ENCODE measurements at regions not wholly inside any gene's neighbourhood (a gene's known extent, or its start where the extent isn't known, plus 50 kb on each side); places are given as distances from the start of the nearest gene placed in this dataset.

GRCh38 chr1:226487921-226488320 lies 60.6 kb upstream of the STUM start:
- H3K4me2 ChIP-seq (ENCODE audit: low read length), result no peak overlapping the region
- no TSS peak for BruUV-seq (replicated peaks)
- TF ChIP-seq SP1 (IDR thresholded peaks at IDR 0.05; ENCODE audit: low read depth) (no peak), CEBPB (IDR thresholded peaks at IDR 0.05; ENCODE audit: low read depth) (no peak), CBX3 (IDR thresholded peaks at IDR 0.05; ENCODE audit: low read depth) (no peak), REST (IDR thresholded peaks at IDR 0.05; ENCODE audit: low read depth) (no peak), RAD21 (IDR thresholded peaks at IDR 0.05; ENCODE audit: low read depth) (no peak), ELF1 (IDR thresholded peaks at IDR 0.05; ENCODE audit: borderline replicate concordance, low read depth) (no peak), SIN3A (IDR thresholded peaks at IDR 0.05; ENCODE audit: low read depth) (no peak), POLR2AphosphoS5 (IDR thresholded peaks at IDR 0.05; ENCODE audit: low read depth, low read length) (no peak), EZH2 (IDR thresholded peaks at IDR 0.05) (no peak), FOSL1 (IDR thresholded peaks at IDR 0.05; ENCODE audit: low read depth) (no peak), SRF (IDR thresholded peaks at IDR 0.05; ENCODE audit: low read depth) (no peak), ZBTB33 (IDR thresholded peaks at IDR 0.05; ENCODE audit: extremely low read depth, insufficient replicate concordance, low read length) (no peak), EZH2phosphoT487 (IDR thresholded peaks at IDR 0.05; ENCODE audit: borderline replicate concordance) (no peak), POLR2A (IDR thresholded peaks at IDR 0.05; ENCODE audit: borderline replicate concordance, extremely low read depth, insufficient read depth, insufficient read length) (no peak), JUND (IDR thresholded peaks at IDR 0.05) (no peak), ZFX (IDR thresholded peaks at IDR 0.05) (no peak), EGR1 (IDR thresholded peaks at IDR 0.05; ENCODE audit: low read depth) (no peak)
- ChIA-PET RAD21 (ENCODE audit: low non-redundant PET in 1 of 2, low total read pairs in 2 of 2, uncharacterized antibody in 2 of 2, unreplicated experiment in 2 of 2) (no interaction called here), POLR2A (no interaction called here), CTCF (interaction anchor here (0.6 kb wide), 1 partner anchor 60 kb away, joined by 3 read pairs; no protein-coding TSS in a partner anchor)
- H3K9me3 ChIP-seq (ENCODE audit: control insufficient read depth in 1 of 2, insufficient read depth in 1 of 2, low read depth in 1 of 2, low read length in 2 of 2), result no peaks in the 10 kb centered on the region
- H3K9me2 ChIP-seq (ENCODE audit: insufficient read depth), result no peaks in the 10 kb centered on the region
- no peaks in the 10 kb centered on the region for H3K36me3 ChIP-seq (ENCODE audit: control insufficient read depth in 1 of 2, insufficient read depth in 2 of 2, low read length in 2 of 2)
- H3K27me3 ChIP-seq (ENCODE audit: insufficient read depth, low read length), result peaks cover 5% of the 10 kb centered on the region
- no peak overlapping the region for H3K27ac ChIP-seq (ENCODE audit: low read depth, low read length)
- DNase-seq (ENCODE audit: low read depth, low spot score) (no peak), ATAC-seq (no peak)
- no peak overlapping the region for H3K9ac ChIP-seq (ENCODE audit: low read length)
- no peaks in the 10 kb centered on the region for H4K20me1 ChIP-seq (ENCODE audit: insufficient read depth)
- intact Hi-C loops (cut with micrococcal nuclease), result no loop called here
- no peaks in the 10 kb centered on the region for H3K79me2 ChIP-seq (ENCODE audit: insufficient read depth, low read length)
- H3K4me1 ChIP-seq (ENCODE audit: control insufficient read depth in 1 of 2, insufficient read depth in 2 of 2, low read length in 2 of 2), result peaks cover 0 to 6% of the 10 kb centered on the region in 2 experiments; a peak in 1 of 4 replicates
- no peak overlapping the region for H2AFZ ChIP-seq (ENCODE audit: low read depth, low read length, poor library complexity, severe bottlenecking)
- no peak overlapping the region for H3K4me3 ChIP-seq (replicated peaks in 1 of 2; ENCODE audit: low read depth in 1 of 2, low read length in 2 of 2)

Data from HCT116 (cell line).